ENCODE measurements at regions not wholly inside any gene's neighbourhood (a gene's known extent, or its start where the extent isn't known, plus 50 kb on each side); places are given as distances from the start of the nearest gene placed in this dataset.

- Histone ChIP-seq H3K9me2 (ENCODE audit: low read depth, low read length) (no peaks in the 10 kb centered on the region), H3K79me2 (ENCODE audit: insufficient read depth, low read length) (no peaks in the 10 kb centered on the region), H3K9ac (ENCODE audit: low read length) (no peak overlapping the region), H4K20me1 (ENCODE audit: insufficient read depth, low read length) (no peaks in the 10 kb centered on the region), H2AFZ (ENCODE audit: low read length) (no peak overlapping the region), H3K27me3 (ENCODE audit: insufficient read depth, low read length) (no peaks in the 10 kb centered on the region), H3K4me1 (ENCODE audit: insufficient read depth, low read length, severe bottlenecking) (no peaks in the 10 kb centered on the region), H3F3A (ENCODE audit: insufficient read depth, low read length) (no peaks in the 10 kb centered on the region), H3K27ac (ENCODE audit: low read depth, low read length, poor library complexity, severe bottlenecking) (no peak overlapping the region), H3K4me3 (ENCODE audit: low read depth, low read length, poor library complexity, severe bottlenecking) (no peak overlapping the region), H3K9me3 (ENCODE audit: low read length) (no peaks in the 10 kb centered on the region), H3K4me2 (ENCODE audit: low read length) (no peak overlapping the region), H3K36me3 (ENCODE audit: insufficient read depth, low read length) (no peaks in the 10 kb centered on the region)
- no peak for TF ChIP-seq CTCF (IDR thresholded peaks at IDR 0.05; ENCODE audit: low read length)
- TF ChIP-seq EZH2 (IDR thresholded peaks at IDR 0.05; ENCODE audit: borderline replicate concordance, low read length), result no peak
Measured at GRCh38 chrX:10023821-10024220, 56.7 kb downstream of the CLDN34 start.

GRCh38 chrX:10025742-10026493 lies 58.8 kb downstream of the CLDN34 start:
- no peak overlapping the region for H3K27ac ChIP-seq (ENCODE audit: low read depth, low read length, poor library complexity, severe bottlenecking)
- no peaks in the 10 kb centered on the region for H3F3A ChIP-seq (ENCODE audit: insufficient read depth, low read length)
- H3K9me3 ChIP-seq (ENCODE audit: low read length), result no peaks in the 10 kb centered on the region
- H3K9ac ChIP-seq (ENCODE audit: low read length), result no peak overlapping the region
- no peaks in the 10 kb centered on the region for H4K20me1 ChIP-seq (ENCODE audit: insufficient read depth, low read length)
- H3K4me1 ChIP-seq (ENCODE audit: insufficient read depth, low read length, severe bottlenecking), result no peaks in the 10 kb centered on the region
- no peaks in the 10 kb centered on the region for H3K9me2 ChIP-seq (ENCODE audit: low read depth, low read length)
- H3K79me2 ChIP-seq (ENCODE audit: insufficient read depth, low read length), result no peaks in the 10 kb centered on the region
- H3K4me3 ChIP-seq (ENCODE audit: low read depth, low read length, poor library complexity, severe bottlenecking), result no peak overlapping the region
- no peaks in the 10 kb centered on the region for H3K36me3 ChIP-seq (ENCODE audit: insufficient read depth, low read length)
- no peak overlapping the region for H3K4me2 ChIP-seq (ENCODE audit: low read length)
- H2AFZ ChIP-seq (ENCODE audit: low read length), result no peak overlapping the region
- TF ChIP-seq EZH2 (IDR thresholded peaks at IDR 0.05; ENCODE audit: borderline replicate concordance, low read length), result no peak
- no peak for TF ChIP-seq CTCF (IDR thresholded peaks at IDR 0.05; ENCODE audit: low read length)
- no peaks in the 10 kb centered on the region for H3K27me3 ChIP-seq (ENCODE audit: insufficient read depth, low read length)

GRCh38 chrX:10028283-10029104 lies 61.3 kb downstream of the CLDN34 start:
- Histone ChIP-seq H3K4me3 (ENCODE audit: low read depth, low read length, poor library complexity, severe bottlenecking) (no peak overlapping the region), H3K27me3 (ENCODE audit: insufficient read depth, low read length) (no peaks in the 10 kb centered on the region), H3K4me1 (ENCODE audit: insufficient read depth, low read length, severe bottlenecking) (peaks cover 5% of the 10 kb centered on the region), H3F3A (ENCODE audit: insufficient read depth, low read length) (no peaks in the 10 kb centered on the region), H3K27ac (ENCODE audit: low read depth, low read length, poor library complexity, severe bottlenecking) (no peak overlapping the region), H3K9ac (ENCODE audit: low read length) (no peak overlapping the region), H3K9me3 (ENCODE audit: low read length) (no peaks in the 10 kb centered on the region), H3K36me3 (ENCODE audit: insufficient read depth, low read length) (no peaks in the 10 kb centered on the region), H3K79me2 (ENCODE audit: insufficient read depth, low read length) (no peaks in the 10 kb centered on the region), H4K20me1 (ENCODE audit: insufficient read depth, low read length) (no peaks in the 10 kb centered on the region), H3K9me2 (ENCODE audit: low read depth, low read length) (no peaks in the 10 kb centered on the region), H2AFZ (ENCODE audit: low read length) (no peak overlapping the region), H3K4me2 (ENCODE audit: low read length) (no peak overlapping the region)
- TF ChIP-seq CTCF (IDR thresholded peaks at IDR 0.05; ENCODE audit: low read length) (no peak), EZH2 (IDR thresholded peaks at IDR 0.05; ENCODE audit: borderline replicate concordance, low read length) (no peak)

Data from OCI-LY1 (cell line).